GM12872 (cell line): ENCODE measurements at regions not wholly inside any gene's neighbourhood (a gene's known extent, or its start where the extent isn't known, plus 50 kb on each side); places are given as distances from the start of the nearest gene placed in this dataset.

ENCODE experiments used
- TF ChIP-seq, protein P1 (sequence below): IDR thresholded peaks from 3 replicates; pipeline ENCODE4 v1.5.1; 2011; ENCODE audit warnings: low read depth, mild to moderate bottlenecking, low read length, moderate library complexity; ENCODE audit not compliant: insufficient read depth

DNA sequence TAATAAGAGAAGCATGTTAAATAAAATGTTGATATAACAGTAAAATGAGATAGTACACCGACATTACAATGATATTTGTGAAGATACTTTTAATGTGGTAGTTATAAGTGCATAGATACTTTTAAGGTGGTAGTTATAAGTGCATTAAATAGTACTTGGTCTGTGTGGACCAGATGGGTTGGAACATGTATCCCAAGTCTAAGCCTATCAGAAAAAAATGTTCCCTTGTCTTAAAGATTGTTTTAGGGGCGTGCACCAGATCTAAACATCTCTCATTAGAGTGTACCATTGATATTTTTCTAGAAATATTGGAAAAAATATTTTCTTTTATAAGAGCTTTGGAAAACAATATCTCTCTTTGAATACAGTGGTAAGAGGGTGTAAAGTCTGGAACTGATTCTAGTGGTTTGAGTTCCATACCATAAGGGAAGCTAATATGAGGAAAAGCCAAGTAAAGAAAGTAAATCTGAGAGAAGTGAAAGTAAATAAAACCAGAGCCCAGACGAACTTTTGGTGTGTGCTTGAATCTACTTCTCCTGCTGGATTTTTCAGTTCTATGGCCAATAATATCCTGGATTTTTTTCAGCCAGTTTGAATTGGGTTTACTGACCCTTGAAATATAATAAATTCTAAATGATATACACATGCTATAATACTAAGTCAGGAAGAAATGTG, 175.3 kb downstream of the MBL2 start:
- TF ChIP-seq, protein P1, sequence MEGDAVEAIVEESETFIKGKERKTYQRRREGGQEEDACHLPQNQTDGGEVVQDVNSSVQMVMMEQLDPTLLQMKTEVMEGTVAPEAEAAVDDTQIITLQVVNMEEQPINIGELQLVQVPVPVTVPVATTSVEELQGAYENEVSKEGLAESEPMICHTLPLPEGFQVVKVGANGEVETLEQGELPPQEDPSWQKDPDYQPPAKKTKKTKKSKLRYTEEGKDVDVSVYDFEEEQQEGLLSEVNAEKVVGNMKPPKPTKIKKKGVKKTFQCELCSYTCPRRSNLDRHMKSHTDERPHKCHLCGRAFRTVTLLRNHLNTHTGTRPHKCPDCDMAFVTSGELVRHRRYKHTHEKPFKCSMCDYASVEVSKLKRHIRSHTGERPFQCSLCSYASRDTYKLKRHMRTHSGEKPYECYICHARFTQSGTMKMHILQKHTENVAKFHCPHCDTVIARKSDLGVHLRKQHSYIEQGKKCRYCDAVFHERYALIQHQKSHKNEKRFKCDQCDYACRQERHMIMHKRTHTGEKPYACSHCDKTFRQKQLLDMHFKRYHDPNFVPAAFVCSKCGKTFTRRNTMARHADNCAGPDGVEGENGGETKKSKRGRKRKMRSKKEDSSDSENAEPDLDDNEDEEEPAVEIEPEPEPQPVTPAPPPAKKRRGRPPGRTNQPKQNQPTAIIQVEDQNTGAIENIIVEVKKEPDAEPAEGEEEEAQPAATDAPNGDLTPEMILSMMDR: no peak

DNA sequence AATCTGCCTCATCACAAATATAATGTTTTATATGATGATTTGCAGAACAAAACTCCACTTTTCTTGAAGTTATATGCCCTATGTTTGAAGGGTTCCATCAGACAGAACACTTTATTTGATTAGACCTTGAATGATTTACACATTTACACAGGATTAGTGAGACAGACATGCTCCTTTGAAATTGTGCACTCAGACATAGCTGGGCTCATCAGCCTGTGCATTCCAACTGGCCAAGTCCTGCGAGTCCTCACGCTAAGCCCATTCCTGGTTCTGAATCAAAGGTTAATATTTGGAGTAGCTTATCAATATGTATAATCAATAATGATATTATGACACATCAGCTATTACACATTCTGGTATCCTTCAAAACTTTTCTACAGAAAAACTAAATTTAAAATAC, 173.6 kb downstream of the MBL2 start:
- TF ChIP-seq, protein P1: no peak

DNA sequence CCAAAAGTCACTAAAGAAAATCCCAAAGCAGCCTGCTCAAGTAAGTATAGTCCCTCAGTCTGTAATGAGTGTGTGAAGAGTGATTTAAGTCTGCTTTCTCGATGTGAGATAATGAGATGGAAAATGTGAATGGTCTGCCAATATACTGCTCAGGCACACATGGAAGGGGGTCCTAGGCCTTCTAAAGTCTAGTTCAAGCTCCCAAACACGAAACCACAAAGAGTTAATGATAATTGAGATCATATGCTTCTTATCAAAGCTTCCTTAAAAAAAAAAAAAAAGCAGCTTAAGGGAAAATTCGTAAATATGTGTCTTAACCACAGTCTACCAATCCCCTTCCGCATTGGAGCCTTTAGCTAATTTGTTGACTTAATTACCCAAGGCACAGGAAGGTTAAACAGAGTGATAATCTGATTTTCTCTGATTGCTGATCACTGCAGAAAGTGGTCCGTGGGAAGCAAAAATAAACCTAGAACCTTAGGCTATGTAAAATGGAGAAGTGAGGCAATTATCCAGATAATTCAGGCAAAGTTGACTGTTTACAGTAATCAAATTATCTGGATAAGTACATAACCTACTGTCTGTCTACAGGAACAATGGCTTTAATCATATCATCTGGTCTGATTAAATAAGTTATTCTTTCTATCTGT, 172.9 kb downstream of the MBL2 start:
- TF ChIP-seq, protein P1: no peak

DNA sequence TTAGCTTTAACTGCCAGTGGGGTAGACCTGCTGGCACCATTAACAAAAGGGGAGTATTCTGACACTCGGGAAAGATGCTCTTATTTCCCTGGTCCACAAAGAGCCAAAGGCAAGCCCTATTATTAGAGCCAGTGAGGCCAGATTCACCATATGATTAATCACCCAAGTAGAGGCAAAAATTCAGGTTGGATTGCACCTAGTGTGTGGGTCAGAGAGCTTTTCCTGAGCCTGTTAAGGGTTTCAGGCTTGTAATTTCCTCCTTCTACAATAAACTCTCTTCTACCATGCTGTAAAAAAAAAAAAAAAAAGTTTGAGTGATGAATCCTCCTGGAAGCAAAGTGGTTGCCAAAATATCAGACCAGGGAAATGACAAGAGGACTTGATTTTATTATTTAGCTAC, 163.5 kb downstream of the MBL2 start:
- TF ChIP-seq, protein P1: no peak

DNA sequence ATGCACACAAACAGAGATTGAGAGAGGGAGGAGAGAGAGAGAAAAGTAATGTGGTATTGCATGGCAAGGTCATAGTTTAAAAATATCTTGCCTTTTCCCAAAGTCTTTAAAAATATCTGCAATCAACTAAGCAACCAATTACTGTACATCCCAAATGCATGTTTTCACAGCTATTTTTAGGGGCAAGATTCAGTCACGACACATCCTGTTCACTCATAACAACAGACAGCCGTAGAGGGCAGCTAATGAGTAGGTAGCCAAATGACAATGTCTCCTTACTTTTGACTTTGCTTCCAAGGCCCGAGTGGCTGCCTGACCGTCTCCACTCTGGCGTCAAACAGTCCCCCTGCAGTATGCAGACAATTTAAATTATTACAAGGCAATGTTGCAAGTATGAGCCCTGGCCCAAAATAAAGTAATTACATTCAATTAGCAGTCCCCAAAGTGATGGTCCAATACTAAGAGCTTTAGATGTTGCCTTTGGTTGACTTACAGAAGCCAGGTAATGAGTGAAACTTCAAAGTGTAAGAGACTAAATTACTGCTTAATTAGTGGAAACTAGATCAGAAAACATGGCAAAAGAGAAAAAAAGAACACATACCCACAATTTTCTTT, 162.9 kb downstream of the MBL2 start:
- TF ChIP-seq, protein P1: no peak

DNA sequence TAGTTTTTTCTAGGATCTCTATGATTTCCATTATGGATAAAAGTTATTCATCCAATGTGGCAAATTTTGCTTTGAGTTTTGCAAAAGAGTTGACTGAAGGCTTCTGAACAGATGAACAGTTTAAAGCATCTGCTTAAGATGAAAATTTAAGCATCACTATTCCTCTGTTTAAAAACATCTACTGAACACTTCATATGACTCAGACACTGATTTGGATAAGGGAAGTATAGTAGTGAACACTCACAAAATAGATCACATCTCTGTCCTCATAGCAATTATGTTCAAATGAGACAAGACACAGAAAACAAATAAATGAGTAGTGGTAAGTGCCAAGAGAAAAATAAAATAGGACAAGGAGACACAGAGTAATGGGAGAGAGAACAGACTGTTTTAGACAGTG, 157.3 kb downstream of the MBL2 start:
- TF ChIP-seq, protein P1: no peak

DNA sequence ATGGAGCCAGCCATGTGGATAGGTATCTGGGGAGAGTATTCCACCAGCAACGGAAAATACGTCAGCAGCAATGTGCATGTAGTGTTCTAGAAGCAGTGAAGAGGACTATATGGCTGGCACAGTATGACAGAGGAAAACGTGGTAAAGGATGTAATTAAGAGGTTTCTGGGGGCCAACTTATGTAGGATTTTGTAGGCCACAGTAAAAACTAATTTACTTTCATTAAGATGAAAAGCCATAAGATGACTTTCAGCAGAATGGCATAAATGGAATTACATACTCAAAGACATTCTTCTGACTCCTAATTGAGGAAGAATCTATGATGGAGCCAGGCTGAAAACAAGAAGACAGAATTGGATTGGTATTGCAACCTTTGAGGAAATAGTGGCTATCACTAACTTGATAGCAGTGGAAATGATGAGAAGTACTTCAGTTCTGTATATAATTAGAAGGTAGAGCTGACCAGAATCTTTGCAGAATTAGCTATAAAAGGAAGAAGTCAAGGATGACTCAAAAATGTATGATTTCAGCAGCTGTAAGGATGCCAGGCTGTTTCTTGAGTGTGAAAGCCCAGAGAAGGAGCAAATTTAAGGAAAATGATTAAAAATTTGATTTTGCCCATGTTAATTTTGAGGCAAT, 156.7 kb downstream of the MBL2 start:
- TF ChIP-seq, protein P1: no peak
